ENCODE measurements at regions not wholly inside any gene's neighbourhood (a gene's known extent, or its start where the extent isn't known, plus 50 kb on each side); places are given as distances from the start of the nearest gene placed in this dataset.

GRCh38 chr1:59193443-59194093 lies 103.3 kb upstream of the FGGY start:
- no peak for TF ChIP-seq CTCF (IDR thresholded peaks at IDR 0.05)
- no peak for DNase-seq
- Mint-ChIP-seq H3K4me1 (ENCODE audit: low read depth) (peaks cover 8% of the 10 kb centered on the region; the same call in 1 of the 2 replicates), H3K27ac (no peak overlapping the region), H3K27me3 (ENCODE audit: insufficient read depth) (no peaks in the 10 kb centered on the region; the same call in 1 of the 2 replicates), H3K36me3 (ENCODE audit: low read depth) (no peaks in the 10 kb centered on the region), H3K9me3 (no peaks in the 10 kb centered on the region), H3K4me3 (no peak overlapping the region)

- TF ChIP-seq CTCF (IDR thresholded peaks at IDR 0.05): no peak
- DNase-seq: no peak
- Mint-ChIP-seq H3K9me3 (no peaks in the 10 kb centered on the region), H3K36me3 (ENCODE audit: low read depth) (no peaks in the 10 kb centered on the region), H3K27ac (no peak overlapping the region), H3K4me1 (ENCODE audit: low read depth) (peaks cover 8% of the 10 kb centered on the region; the same call in 1 of the 2 replicates), H3K27me3 (ENCODE audit: insufficient read depth) (no peaks in the 10 kb centered on the region; the same call in 1 of the 2 replicates), H3K4me3 (no peak overlapping the region)
Measured at GRCh38 chr1:59194621-59195020, 102.3 kb upstream of the FGGY start.

DNA sequence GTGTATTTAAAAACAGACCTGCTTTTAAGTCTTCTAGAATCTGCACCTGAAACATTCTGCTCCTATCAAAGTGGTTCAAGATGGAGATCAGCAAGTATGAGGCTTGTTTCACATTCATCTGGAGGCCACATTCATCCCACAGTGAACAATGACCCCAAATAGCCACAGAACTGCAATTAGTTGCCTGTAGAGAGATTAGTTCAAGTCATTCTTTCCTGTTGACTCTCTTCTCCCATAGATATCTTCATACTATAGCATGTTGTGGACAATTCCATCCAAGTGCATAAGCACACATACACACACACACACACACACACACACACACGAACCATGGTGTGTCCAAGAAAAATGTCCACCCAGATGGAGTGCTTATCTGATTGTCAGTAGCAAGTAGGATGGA lies 101.7 kb upstream of the FGGY start:
- Mint-ChIP-seq H3K27ac (no peak overlapping the region), H3K36me3 (ENCODE audit: low read depth) (no peaks in the 10 kb centered on the region), H3K4me3 (no peak overlapping the region), H3K9me3 (no peaks in the 10 kb centered on the region), H3K27me3 (ENCODE audit: insufficient read depth) (no peaks in the 10 kb centered on the region; the same call in 1 of the 2 replicates), H3K4me1 (ENCODE audit: low read depth) (peaks cover 8% of the 10 kb centered on the region; the same call in 1 of the 2 replicates)
- peak; percentile 15 for DNase-seq
- TF ChIP-seq CTCF (IDR thresholded peaks at IDR 0.05): no peak

DNA sequence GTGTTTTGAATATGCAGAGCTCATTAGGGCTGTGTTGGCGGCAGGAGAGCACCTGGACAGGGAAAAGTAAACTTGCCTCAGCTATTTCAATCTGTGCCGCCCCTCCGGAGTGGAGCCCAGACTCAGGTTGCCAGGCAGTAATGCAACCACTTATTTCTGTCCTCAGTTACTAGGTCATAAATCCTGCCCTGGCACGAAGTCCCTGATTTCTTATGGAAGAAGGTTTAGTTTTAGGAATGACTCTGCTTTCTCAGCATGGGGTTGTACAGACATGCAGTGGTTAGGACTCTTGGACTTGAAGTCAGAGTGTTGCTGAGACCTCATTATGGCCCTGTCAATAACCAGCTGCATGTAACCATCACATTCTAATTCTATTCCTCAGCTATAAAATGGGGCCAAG lies 98.3 kb upstream of the FGGY start:
- no peak for TF ChIP-seq CTCF (IDR thresholded peaks at IDR 0.05)
- Mint-ChIP-seq H3K9me3 (no peaks in the 10 kb centered on the region), H3K27ac (no peak overlapping the region), H3K27me3 (ENCODE audit: insufficient read depth) (no peaks in the 10 kb centered on the region; the same call in none of the 2 replicates), H3K4me1 (ENCODE audit: low read depth) (peaks cover 8% of the 10 kb centered on the region; the same call in 1 of the 2 replicates), H3K4me3 (no peak overlapping the region), H3K36me3 (ENCODE audit: low read depth) (no peaks in the 10 kb centered on the region)
- DNase-seq: no peak

- no peak for TF ChIP-seq CTCF (IDR thresholded peaks at IDR 0.05)
- no peak overlapping the region for H3K27ac Mint-ChIP-seq
- H3K9me3 Mint-ChIP-seq: no peaks in the 10 kb centered on the region
- DNase-seq: no peak
- H3K4me1 Mint-ChIP-seq (ENCODE audit: low read depth): peaks cover 8% of the 10 kb centered on the region; the same call in 1 of the 2 replicates
- H3K27me3 Mint-ChIP-seq (ENCODE audit: insufficient read depth): no peaks in the 10 kb centered on the region; the same call in none of the 2 replicates
- no peaks in the 10 kb centered on the region for H3K36me3 Mint-ChIP-seq (ENCODE audit: low read depth)
- no peak overlapping the region for H3K4me3 Mint-ChIP-seq
Measured at GRCh38 chr1:59199147-59199546, 97.7 kb upstream of the FGGY start.

Measured in HFFc6 (cell line).